Astrocyte (in vitro differentiated cells and primary cell): ENCODE measurements at regions not wholly inside any gene's neighbourhood (a gene's known extent, or its start where the extent isn't known, plus 50 kb on each side); places are given as distances from the start of the nearest gene placed in this dataset.
"Not testable (repeated sequence)": the region's sequence is repeated elsewhere in the genome, so short reads cannot be mapped to it uniquely, and the experiment has no call there.

Experiments
- DNase-seq: peaks from one replicate; pipeline ENCODE4 v3.0.0-alpha.2; 2010; ENCODE audit warnings: low read depth
- FAIRE-seq: peaks from 2 replicates; lab custom pipeline; 2011; peaks lifted over from hg19 to GRCh38; lab: Jason Lieb, UNC
- H2AFZ ChIP-seq: 2 replicates; pipeline ENCODE4 v1.6.0; 2012; ENCODE audit warnings: low read depth, low read length, inconsistent platforms
- H3K27ac ChIP-seq: 2 replicates; pipeline ENCODE4 v1.5.1; 2011; ENCODE audit warnings: low read depth, low read length, inconsistent platforms
- H3K27me3 ChIP-seq: 2 replicates; pipeline ENCODE4 v1.6.0; 2011; ENCODE audit warnings: low read length, inconsistent platforms; ENCODE audit not compliant: insufficient read depth
- H3K36me3 ChIP-seq: 2 replicates; pipeline ENCODE4 v1.5.1; 2011; ENCODE audit warnings: low read length, inconsistent platforms; ENCODE audit not compliant: insufficient read depth
- H3K4me1 ChIP-seq: 2 replicates; pipeline ENCODE4 v1.5.1; 2011; ENCODE audit warnings: low read length, inconsistent platforms; ENCODE audit not compliant: insufficient read depth
- H3K4me2 ChIP-seq: 2 replicates; pipeline ENCODE4 v1.6.0; 2012; ENCODE audit warnings: low read length, inconsistent platforms
- H3K4me3 ChIP-seq: 2 replicates; pipeline ENCODE4 v1.5.1; 2011; ENCODE audit warnings: low read depth, mild to moderate bottlenecking, low read length, inconsistent platforms; ENCODE audit not compliant: insufficient read depth
- H3K79me2 ChIP-seq: 2 replicates; pipeline ENCODE4 v1.6.0; 2012; ENCODE audit warnings: mild to moderate bottlenecking, low read length, inconsistent platforms; ENCODE audit not compliant: insufficient read depth
- H3K9ac ChIP-seq: 2 replicates; pipeline ENCODE4 v1.6.0; 2012; ENCODE audit warnings: mild to moderate bottlenecking, low read length, inconsistent platforms
- H3K9me3 ChIP-seq: 2 replicates; pipeline ENCODE4 v1.5.1; 2012; ENCODE audit warnings: low read depth, mild to moderate bottlenecking, low read length, inconsistent platforms; ENCODE audit not compliant: insufficient read depth
- H4K20me1 ChIP-seq: 2 replicates; pipeline ENCODE4 v1.6.0; 2012; ENCODE audit warnings: low read length, inconsistent platforms; ENCODE audit not compliant: insufficient read depth
- H3K27ac Mint-ChIP-seq: one replicate; pipeline ENCODE4 v1.8.0; 2021; ENCODE audit warnings: mild to moderate bottlenecking, mixed read lengths; ENCODE audit not compliant: unreplicated experiment
- H3K27me3 Mint-ChIP-seq: one replicate; pipeline ENCODE4 v1.8.0; 2021; ENCODE audit warnings: low read depth, mixed read lengths; ENCODE audit not compliant: unreplicated experiment
- H3K36me3 Mint-ChIP-seq: one replicate; pipeline ENCODE4 v1.8.0; 2021; ENCODE audit warnings: low read depth, mixed read lengths; ENCODE audit not compliant: unreplicated experiment
- H3K4me1 Mint-ChIP-seq: one replicate; pipeline ENCODE4 v1.8.0; 2021; ENCODE audit warnings: low read depth, mixed read lengths; ENCODE audit not compliant: unreplicated experiment
- H3K4me3 Mint-ChIP-seq: one replicate; pipeline ENCODE4 v1.8.0; 2021; ENCODE audit warnings: mild to moderate bottlenecking, moderate library complexity, mixed read lengths; ENCODE audit not compliant: unreplicated experiment
- H3K9me3 Mint-ChIP-seq: one replicate; pipeline ENCODE4 v1.8.0; 2021; ENCODE audit warnings: mild to moderate bottlenecking, mixed read lengths; ENCODE audit not compliant: unreplicated experiment
- CTCF ChIP-seq: IDR thresholded peaks from 2 replicates; pipeline ENCODE4 v1.5.1; 2011; ENCODE audit warnings: low read depth, mild to moderate bottlenecking, inconsistent platforms, low read length, moderate library complexity; ENCODE audit not compliant: insufficient read depth
- EZH2 ChIP-seq: IDR thresholded peaks from 2 replicates; pipeline ENCODE4 v1.6.1; 2012; ENCODE audit warnings: mild to moderate bottlenecking, low read length, inconsistent platforms; ENCODE audit not compliant: insufficient read depth

- FAIRE-seq = no peak
- H3K27ac Mint-ChIP-seq = no peak overlapping the region
- no peak for TF ChIP-seq CTCF
- TF ChIP-seq EZH2 = no peak
Observed at GRCh38 chr12:5276327-5276880, 155.5 kb upstream of the NTF3 start.

GRCh38 chr12:5280086-5280485 lies 151.8 kb upstream of the NTF3 start:
- Mint-ChIP-seq H3K4me1 (no peaks in the 10 kb centered on the region), H3K9me3 (no peaks in the 10 kb centered on the region), H3K27ac (no peak overlapping the region), H3K36me3 (no peaks in the 10 kb centered on the region), H3K4me3 (no peak overlapping the region), H3K27me3 (peaks cover 7% of the 10 kb centered on the region)
- H3K4me2 ChIP-seq = no peak overlapping the region
- no peak overlapping the region for H3K4me3 ChIP-seq
- no peaks in the 10 kb centered on the region for H3K36me3 ChIP-seq
- H3K4me1 ChIP-seq = no peaks in the 10 kb centered on the region
- no peak for TF ChIP-seq CTCF
- no peak for TF ChIP-seq EZH2
- no peaks in the 10 kb centered on the region for H3K27me3 ChIP-seq
- no peak for FAIRE-seq
- no peaks in the 10 kb centered on the region for H4K20me1 ChIP-seq
- H2AFZ ChIP-seq = no peak overlapping the region
- no peak overlapping the region for H3K27ac ChIP-seq
- no peak overlapping the region for H3K9ac ChIP-seq
- H3K79me2 ChIP-seq = no peaks in the 10 kb centered on the region
- no peak for DNase-seq
- H3K9me3 ChIP-seq = peaks cover 4% of the 10 kb centered on the region

More at GRCh38 chr12:5276327-5276880, 155.5 kb upstream of the NTF3 start:
- H3K9me3 ChIP-seq = peaks cover 4% of the 10 kb centered on the region
- Mint-ChIP-seq H3K4me1 (peaks cover 2% of the 10 kb centered on the region), H3K27me3 (peaks cover 14% of the 10 kb centered on the region), H3K36me3 (no peaks in the 10 kb centered on the region), H3K9me3 (peaks cover 2% of the 10 kb centered on the region), H3K4me3 (no peak overlapping the region)
- no peaks in the 10 kb centered on the region for H3K36me3 ChIP-seq
- H3K27ac ChIP-seq = no peak overlapping the region
- no peak for DNase-seq
- H3K4me2 ChIP-seq = no peak overlapping the region
- no peaks in the 10 kb centered on the region for H3K79me2 ChIP-seq
- no peak overlapping the region for H2AFZ ChIP-seq
- H3K27me3 ChIP-seq = no peaks in the 10 kb centered on the region
- H3K9ac ChIP-seq = no peak overlapping the region
- H3K4me1 ChIP-seq = no peaks in the 10 kb centered on the region
- H3K4me3 ChIP-seq = no peak overlapping the region
- no peaks in the 10 kb centered on the region for H4K20me1 ChIP-seq

- not testable (repeated sequence) for H3K4me2 ChIP-seq, DNase-seq, H3K4me1 Mint-ChIP-seq, FAIRE-seq, H2AFZ ChIP-seq, H3K4me3 ChIP-seq, H3K9ac ChIP-seq, H3K36me3 Mint-ChIP-seq, H3K79me2 ChIP-seq, H3K36me3 ChIP-seq, H3K9me3 Mint-ChIP-seq, H3K4me1 ChIP-seq, H4K20me1 ChIP-seq, H3K4me3 Mint-ChIP-seq, H3K27ac ChIP-seq, H3K9me3 ChIP-seq, H3K27me3 ChIP-seq, H3K27ac Mint-ChIP-seq
- peaks cover 15% of the 10 kb centered on the region for H3K27me3 Mint-ChIP-seq
Observed at GRCh38 chr12:5290368-5290767, 141.5 kb upstream of the NTF3 start.
